HCT116 (cell line): ENCODE measurements at regions not wholly inside any gene's neighbourhood (a gene's known extent, or its start where the extent isn't known, plus 50 kb on each side); places are given as distances from the start of the nearest gene placed in this dataset.

Experiments
- ATAC-seq: fragments of 200-7000 bp; cut with Tn5 transposase; 2 replicates; pipeline ENCODE4 v1.9.1; 2020; ENCODE audit warnings: mild to moderate bottlenecking, moderate library complexity
- BruUV-seq: library from RNA; stranded (reverse); fragments of 400-500 nt; replicated peaks from 2 replicates; lab custom pipeline; 2021; lab: Mats Ljungman, UMichigan
- CTCF ChIA-PET: fragments of 300-600 bp; sonication (Branson Sonifier 250); formaldehyde crosslinking; loops from one replicate; lab custom pipeline; 2021; ENCODE audit warnings: antibody characterized with exemption; lab: Charles Lee
- POLR2A ChIA-PET: fragments of 300-600, 350-600 bp; sonication (Branson Sonifier 250); formaldehyde crosslinking; loops from one replicate; lab custom pipeline; 2021; ENCODE audit warnings: antibody characterized with exemption; lab: Charles Lee
- RAD21 ChIA-PET, 2 experiments: fragments of 300-600 bp; sonication (Branson Sonifier 250); formaldehyde crosslinking; loops; one replicate each; lab custom pipeline; 2023; ENCODE audit warnings: low total read pairs in 2 of 2; ENCODE audit not compliant: uncharacterized antibody in 2 of 2, unreplicated experiment in 2 of 2, low non-redundant PET in 1 of 2; lab: Charles Lee
- DNase-seq: peaks from one replicate; pipeline ENCODE4 v3.0.0-alpha.2; 2010; ENCODE audit warnings: low read depth, low spot score
- H2AFZ ChIP-seq: fragments of 200-600 bp; shearing (Covaris generic), sonication (generic); 2 replicates; pipeline ENCODE4 v1.6.1; 2017; ENCODE audit warnings: low read depth, mixed run types, mixed read lengths, antibody characterized with exemption, low read length; ENCODE audit not compliant: poor library complexity, severe bottlenecking
- H3K27ac ChIP-seq: 2 replicates; pipeline ENCODE4 v1.5.1; 2012; ENCODE audit warnings: low read depth, low read length
- H3K27me3 ChIP-seq: fragments of 200-600 bp; sonication (generic); 2 replicates; pipeline ENCODE4 v1.6.1; 2016; ENCODE audit warnings: mixed run types, low read length, mixed read lengths; ENCODE audit not compliant: insufficient read depth
- H3K36me3 ChIP-seq, 2 experiments: fragments of 200-500 bp in 1 of 2; fragments of 200-600 bp in 1 of 2; sonication (Bioruptor generic) in 1 of 2; sonication (generic) in 1 of 2; 2 replicates each; pipeline versions ENCODE4 v1.5.1 to v1.6.1; 2014 to 2016; ENCODE audit warnings: low read length in 2 of 2, inconsistent platforms in 1 of 2, mixed read lengths in 1 of 2, mixed run types in 1 of 2; ENCODE audit not compliant: insufficient read depth in 2 of 2, control insufficient read depth in 1 of 2
- H3K4me1 ChIP-seq, 2 experiments: fragments of 200-600 bp in 1 of 2; sonication (generic) in 1 of 2; 2 replicates each; pipeline versions ENCODE4 v1.5.1 to v1.6.1; 2012 to 2017; ENCODE audit warnings: low read length in 2 of 2, inconsistent platforms in 1 of 2, mild to moderate bottlenecking in 1 of 2, mixed read lengths in 1 of 2, mixed run types in 1 of 2, moderate library complexity in 1 of 2; ENCODE audit not compliant: insufficient read depth in 2 of 2, control insufficient read depth in 1 of 2
- H3K4me2 ChIP-seq: fragments of 200-600 bp; sonication (generic); 2 replicates; pipeline ENCODE4 v1.6.1; 2017; ENCODE audit warnings: mixed run types, low read length, mixed read lengths
- H3K4me3 ChIP-seq, 2 experiments: fragments of 200-600 bp in 1 of 2; sonication (generic) in 1 of 2; replicated peaks in 1 of 2; 2 replicates each; pipeline ENCODE4 v1.5.1; 2011 to 2016; ENCODE audit warnings: low read length in 2 of 2, control low read depth in 1 of 2, low read depth in 1 of 2, mild to moderate bottlenecking in 1 of 2, mixed read lengths in 1 of 2, mixed run types in 1 of 2
- H3K79me2 ChIP-seq: fragments of 200-600 bp; sonication (generic); 2 replicates; pipeline ENCODE4 v1.6.1; 2017; ENCODE audit warnings: mild to moderate bottlenecking, mixed run types, low read length, moderate library complexity, mixed read lengths; ENCODE audit not compliant: insufficient read depth
- H3K9ac ChIP-seq: fragments of 200-600 bp; sonication (generic); 2 replicates; pipeline ENCODE4 v1.6.1; 2016; ENCODE audit warnings: low read length, mixed read lengths
- H3K9me2 ChIP-seq: fragments of 200-600 bp; sonication (generic), shearing (Covaris generic); 2 replicates; pipeline ENCODE4 v1.6.1; 2017; ENCODE audit warnings: mixed run types, mild to moderate bottlenecking, moderate library complexity; ENCODE audit not compliant: insufficient read depth
- H3K9me3 ChIP-seq, 2 experiments: fragments of 200-500 bp in 1 of 2; fragments of 200-600 bp in 1 of 2; sonication (Bioruptor generic) in 1 of 2; sonication (generic) in 1 of 2; 2 replicates each; pipeline ENCODE4 v1.6.1; 2014 to 2017; ENCODE audit warnings: low read length in 2 of 2, mixed read lengths in 2 of 2, inconsistent platforms in 1 of 2, low read depth in 1 of 2, mild to moderate bottlenecking in 1 of 2, mixed run types in 1 of 2, moderate library complexity in 1 of 2; ENCODE audit not compliant: control insufficient read depth in 1 of 2, insufficient read depth in 1 of 2
- H4K20me1 ChIP-seq: fragments of 200-600 bp; sonication (generic), shearing (Covaris generic); 2 replicates; pipeline ENCODE4 v1.6.1; 2017; ENCODE audit warnings: mixed run types, mild to moderate bottlenecking, moderate library complexity; ENCODE audit not compliant: insufficient read depth
- CEBPB ChIP-seq: IDR thresholded peaks from 2 replicates; pipeline ENCODE4 v1.6.1; 2012; ENCODE audit warnings: low read depth
- EGR1 ChIP-seq: IDR thresholded peaks from 2 replicates; pipeline ENCODE4 v1.6.1; 2012; ENCODE audit warnings: low read depth
- ELF1 ChIP-seq: IDR thresholded peaks from 2 replicates; pipeline ENCODE4 v1.6.1; 2012; ENCODE audit warnings: low read depth, borderline replicate concordance
- EZH2 ChIP-seq: fragments of 200-600 bp; sonication (generic); IDR thresholded peaks from 2 replicates; pipeline ENCODE4 v1.6.1; 2017; ENCODE audit warnings: antibody characterized with exemption, mixed run types
- EZH2phosphoT487 ChIP-seq: fragments of 200-600 bp; IDR thresholded peaks from 2 replicates; pipeline ENCODE4 v1.6.1; 2018; ENCODE audit warnings: antibody characterized with exemption, borderline replicate concordance
- FOSL1 ChIP-seq: IDR thresholded peaks from 2 replicates; pipeline ENCODE4 v1.6.1; 2012; ENCODE audit warnings: low read depth
- POLR2A ChIP-seq: IDR thresholded peaks from 2 replicates; pipeline ENCODE4 v1.7.0; 2011; ENCODE audit warnings: borderline replicate concordance; ENCODE audit not compliant: insufficient read depth, insufficient read length; ENCODE audit errors: extremely low read depth
- POLR2AphosphoS5 ChIP-seq: IDR thresholded peaks from 2 replicates; pipeline ENCODE4 v1.6.1; 2011; ENCODE audit warnings: mild to moderate bottlenecking, low read depth, low read length, moderate library complexity
- RAD21 ChIP-seq: IDR thresholded peaks from 2 replicates; pipeline ENCODE4 v1.6.1; 2012; ENCODE audit warnings: low read depth, mild to moderate bottlenecking
- SIN3A ChIP-seq: IDR thresholded peaks from 2 replicates; pipeline ENCODE4 v1.6.1; 2012; ENCODE audit warnings: low read depth
- SP1 ChIP-seq: IDR thresholded peaks from 2 replicates; pipeline ENCODE4 v1.6.1; 2012; ENCODE audit warnings: low read depth
- TCF7L2 ChIP-seq: IDR thresholded peaks from 2 replicates; pipeline ENCODE4 v1.7.0; 2011; ENCODE audit warnings: borderline replicate concordance, inconsistent platforms; ENCODE audit not compliant: insufficient read depth, insufficient read length; ENCODE audit errors: extremely low read depth
- YY1 ChIP-seq: IDR thresholded peaks from 2 replicates; pipeline ENCODE4 v1.6.1; 2011; ENCODE audit warnings: low read length, low read depth, moderate library complexity, mild to moderate bottlenecking; ENCODE audit not compliant: insufficient replicate concordance; ENCODE audit errors: extremely low read depth
- ZNF274 ChIP-seq: fragments of 200-500 bp; sonication (Bioruptor generic); IDR thresholded peaks from 2 replicates; pipeline ENCODE4 v1.6.1; 2014; ENCODE audit warnings: mild to moderate bottlenecking, low read depth, low read length, inconsistent platforms
- intact Hi-C: fragments of 100-400 bp; cut with micrococcal nuclease; formaldehyde crosslinking; loops from 2 replicates; pipeline ENCODE4 v1.10.0; 2022
- TF ChIP-seq, protein P1 (sequence below): IDR thresholded peaks from 2 replicates; pipeline ENCODE4 v1.6.1; 2012
- TF ChIP-seq, protein P2 (sequence below): IDR thresholded peaks from 2 replicates; pipeline ENCODE4 v1.6.1; 2011; ENCODE audit warnings: mild to moderate bottlenecking, low read length, moderate library complexity; ENCODE audit not compliant: insufficient replicate concordance; ENCODE audit errors: extremely low read depth
- TF ChIP-seq, protein P3 (sequence below): IDR thresholded peaks from 2 replicates; pipeline ENCODE4 v1.6.1; 2012

DNA sequence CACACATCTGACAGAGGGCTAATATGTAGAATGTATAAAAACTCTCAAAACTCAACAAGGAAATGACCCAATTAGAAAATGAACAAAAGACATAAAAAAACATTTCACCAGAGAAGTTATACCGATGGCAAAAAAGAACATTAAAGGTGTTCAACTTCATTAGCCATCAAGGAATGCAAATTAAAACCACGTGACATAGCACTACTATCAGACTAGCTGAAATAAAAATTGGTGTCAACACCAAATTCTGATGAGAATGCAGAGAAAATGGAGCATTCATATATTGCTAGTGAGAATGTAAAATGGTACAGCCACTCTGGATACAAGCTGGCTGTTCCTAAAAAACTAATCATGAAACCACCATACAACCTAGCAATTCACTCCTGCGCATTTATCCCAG, 128.0 kb downstream of the INSIG2 start:
- TF ChIP-seq EGR1 = no peak
- no peak for TF ChIP-seq EZH2
- TF ChIP-seq, protein P1, sequence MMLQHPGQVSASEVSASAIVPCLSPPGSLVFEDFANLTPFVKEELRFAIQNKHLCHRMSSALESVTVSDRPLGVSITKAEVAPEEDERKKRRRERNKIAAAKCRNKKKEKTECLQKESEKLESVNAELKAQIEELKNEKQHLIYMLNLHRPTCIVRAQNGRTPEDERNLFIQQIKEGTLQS = no peak
- no peak for TF ChIP-seq ELF1
- no peak for TF ChIP-seq EZH2phosphoT487
- TF ChIP-seq, protein P2, sequence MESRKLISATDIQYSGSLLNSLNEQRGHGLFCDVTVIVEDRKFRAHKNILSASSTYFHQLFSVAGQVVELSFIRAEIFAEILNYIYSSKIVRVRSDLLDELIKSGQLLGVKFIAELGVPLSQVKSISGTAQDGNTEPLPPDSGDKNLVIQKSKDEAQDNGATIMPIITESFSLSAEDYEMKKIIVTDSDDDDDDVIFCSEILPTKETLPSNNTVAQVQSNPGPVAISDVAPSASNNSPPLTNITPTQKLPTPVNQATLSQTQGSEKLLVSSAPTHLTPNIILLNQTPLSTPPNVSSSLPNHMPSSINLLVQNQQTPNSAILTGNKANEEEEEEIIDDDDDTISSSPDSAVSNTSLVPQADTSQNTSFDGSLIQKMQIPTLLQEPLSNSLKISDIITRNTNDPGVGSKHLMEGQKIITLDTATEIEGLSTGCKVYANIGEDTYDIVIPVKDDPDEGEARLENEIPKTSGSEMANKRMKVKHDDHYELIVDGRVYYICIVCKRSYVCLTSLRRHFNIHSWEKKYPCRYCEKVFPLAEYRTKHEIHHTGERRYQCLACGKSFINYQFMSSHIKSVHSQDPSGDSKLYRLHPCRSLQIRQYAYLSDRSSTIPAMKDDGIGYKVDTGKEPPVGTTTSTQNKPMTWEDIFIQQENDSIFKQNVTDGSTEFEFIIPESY = no peak
- TF ChIP-seq CEBPB = no peak
- TF ChIP-seq, protein P3, sequence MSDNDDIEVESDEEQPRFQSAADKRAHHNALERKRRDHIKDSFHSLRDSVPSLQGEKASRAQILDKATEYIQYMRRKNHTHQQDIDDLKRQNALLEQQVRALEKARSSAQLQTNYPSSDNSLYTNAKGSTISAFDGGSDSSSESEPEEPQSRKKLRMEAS = no peak
- no peak for TF ChIP-seq YY1
- no peak for TF ChIP-seq RAD21
- no peak for TF ChIP-seq SP1
- TF ChIP-seq TCF7L2 = no peak
- TF ChIP-seq ZNF274 = no peak
- no peak for TF ChIP-seq POLR2AphosphoS5
- TF ChIP-seq POLR2A = no peak
- TF ChIP-seq FOSL1 = no peak
- no peak for TF ChIP-seq SIN3A
- DNase-seq (no peak), ATAC-seq (no peak)
- no TSS peak for BruUV-seq
- no peaks in the 10 kb centered on the region for H3K36me3 ChIP-seq
- POLR2A ChIA-PET = no interaction called here
- no peak overlapping the region for H3K4me3 ChIP-seq
- H3K4me2 ChIP-seq = no peak overlapping the region
- no peak overlapping the region for H3K9ac ChIP-seq
- intact Hi-C loops = no loop called here
- no peaks in the 10 kb centered on the region for H3K9me2 ChIP-seq
- RAD21 ChIA-PET = no interaction called here
- no peak overlapping the region for H2AFZ ChIP-seq
- no peaks in the 10 kb centered on the region for H4K20me1 ChIP-seq
- H3K27ac ChIP-seq = no peak overlapping the region
- no peaks in the 10 kb centered on the region; a peak in 1 of 4 replicates for H3K9me3 ChIP-seq
- no peaks in the 10 kb centered on the region for H3K79me2 ChIP-seq
- no peaks in the 10 kb centered on the region for H3K4me1 ChIP-seq
- CTCF ChIA-PET = interaction anchor here (1.4 to 1.5 kb wide), 2 partner anchors 169 to 639 kb away, joined by 3 to 6 read pairs; no protein-coding TSS in a partner anchor
- no peaks in the 10 kb centered on the region for H3K27me3 ChIP-seq
